ENCODE measurements at regions not wholly inside any gene's neighbourhood (a gene's known extent, or its start where the extent isn't known, plus 50 kb on each side); places are given as distances from the start of the nearest gene placed in this dataset.

DNA sequence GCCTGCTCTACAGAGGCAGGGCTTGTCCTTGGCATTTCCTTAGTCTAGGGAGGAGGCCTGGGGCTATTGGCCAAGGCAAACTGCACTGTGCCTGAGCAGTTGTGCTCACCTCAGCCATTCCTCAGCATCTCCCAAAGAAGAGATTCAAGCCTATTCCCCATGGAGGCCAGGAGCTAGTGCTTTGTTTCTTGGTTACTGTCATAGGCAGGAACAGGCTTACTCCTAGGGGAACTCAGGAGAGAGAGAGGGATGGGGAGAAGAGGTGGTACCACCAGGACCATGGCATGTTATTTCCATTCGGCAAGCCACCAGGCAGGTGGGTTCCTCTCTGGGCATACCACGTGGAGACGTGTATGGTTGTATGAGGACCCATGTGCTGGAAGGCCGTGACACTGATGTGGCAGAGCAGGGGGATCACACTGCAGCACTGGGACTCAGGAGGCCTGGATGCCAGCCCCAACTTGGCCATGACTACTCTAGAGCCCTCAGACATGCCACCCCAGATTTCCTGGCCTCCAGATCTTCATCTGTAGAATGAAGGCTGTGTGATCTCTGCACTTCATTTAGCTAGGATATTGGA, 233.7 kb downstream of the LOXHD1 start:
- no peak for DNase-seq (ENCODE audit: insufficient read length, low spot score)
- no peak for FAIRE-seq
- TF ChIP-seq, protein P1, sequence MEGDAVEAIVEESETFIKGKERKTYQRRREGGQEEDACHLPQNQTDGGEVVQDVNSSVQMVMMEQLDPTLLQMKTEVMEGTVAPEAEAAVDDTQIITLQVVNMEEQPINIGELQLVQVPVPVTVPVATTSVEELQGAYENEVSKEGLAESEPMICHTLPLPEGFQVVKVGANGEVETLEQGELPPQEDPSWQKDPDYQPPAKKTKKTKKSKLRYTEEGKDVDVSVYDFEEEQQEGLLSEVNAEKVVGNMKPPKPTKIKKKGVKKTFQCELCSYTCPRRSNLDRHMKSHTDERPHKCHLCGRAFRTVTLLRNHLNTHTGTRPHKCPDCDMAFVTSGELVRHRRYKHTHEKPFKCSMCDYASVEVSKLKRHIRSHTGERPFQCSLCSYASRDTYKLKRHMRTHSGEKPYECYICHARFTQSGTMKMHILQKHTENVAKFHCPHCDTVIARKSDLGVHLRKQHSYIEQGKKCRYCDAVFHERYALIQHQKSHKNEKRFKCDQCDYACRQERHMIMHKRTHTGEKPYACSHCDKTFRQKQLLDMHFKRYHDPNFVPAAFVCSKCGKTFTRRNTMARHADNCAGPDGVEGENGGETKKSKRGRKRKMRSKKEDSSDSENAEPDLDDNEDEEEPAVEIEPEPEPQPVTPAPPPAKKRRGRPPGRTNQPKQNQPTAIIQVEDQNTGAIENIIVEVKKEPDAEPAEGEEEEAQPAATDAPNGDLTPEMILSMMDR (IDR thresholded peaks at IDR 0.05; ENCODE audit: insufficient read depth, missing control alignments), result no peak

DNA sequence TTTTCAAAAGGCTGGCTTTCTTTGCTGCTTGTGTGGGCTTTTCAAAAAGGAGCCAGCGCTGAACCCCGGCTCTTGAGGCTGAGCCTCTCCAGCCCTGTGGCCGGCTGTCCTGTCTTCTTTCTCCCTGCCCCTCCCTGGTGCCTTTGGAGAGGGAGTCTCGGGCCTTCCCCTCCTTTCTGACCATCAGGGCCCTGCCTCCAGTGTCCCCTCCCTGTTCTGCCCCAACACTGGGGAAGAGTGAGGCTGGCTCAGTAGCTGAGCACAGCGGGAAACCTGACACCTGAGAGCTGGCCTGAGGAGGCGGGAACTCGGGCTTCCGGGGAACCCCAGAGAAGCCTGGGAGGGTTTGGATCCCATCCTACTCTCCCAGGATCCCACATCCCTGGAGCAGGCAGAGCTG, 232.1 kb downstream of the LOXHD1 start:
- no peak for DNase-seq (ENCODE audit: insufficient read length, low spot score)
- FAIRE-seq, result no peak
- TF ChIP-seq, protein P1 (IDR thresholded peaks at IDR 0.05; ENCODE audit: insufficient read depth, missing control alignments), result no peak

DNA sequence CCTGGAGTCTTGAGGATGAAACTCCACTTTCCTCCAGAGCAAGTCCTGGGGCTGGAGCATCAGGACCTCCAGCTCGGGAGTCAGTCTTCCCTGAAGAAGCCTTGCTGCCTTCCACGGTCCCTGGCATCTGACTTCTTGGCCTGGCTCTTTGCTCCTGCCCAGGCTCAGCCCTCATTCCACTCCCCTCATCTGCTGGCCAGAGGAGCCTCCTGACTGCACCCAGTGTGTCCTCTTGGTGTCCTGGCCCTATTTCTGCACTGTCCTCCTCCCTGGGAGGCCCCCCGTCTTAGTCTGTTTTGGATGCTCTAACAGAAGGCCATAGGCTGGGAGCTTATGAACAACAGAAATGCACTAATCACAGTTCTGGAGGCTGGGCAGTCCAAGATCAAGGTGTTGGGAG, 231.5 kb downstream of the LOXHD1 start:
- DNase-seq (ENCODE audit: insufficient read length, low spot score) (no peak), FAIRE-seq (no peak)
- TF ChIP-seq, protein P1 (IDR thresholded peaks at IDR 0.05; ENCODE audit: insufficient read depth, missing control alignments), result no peak

DNA sequence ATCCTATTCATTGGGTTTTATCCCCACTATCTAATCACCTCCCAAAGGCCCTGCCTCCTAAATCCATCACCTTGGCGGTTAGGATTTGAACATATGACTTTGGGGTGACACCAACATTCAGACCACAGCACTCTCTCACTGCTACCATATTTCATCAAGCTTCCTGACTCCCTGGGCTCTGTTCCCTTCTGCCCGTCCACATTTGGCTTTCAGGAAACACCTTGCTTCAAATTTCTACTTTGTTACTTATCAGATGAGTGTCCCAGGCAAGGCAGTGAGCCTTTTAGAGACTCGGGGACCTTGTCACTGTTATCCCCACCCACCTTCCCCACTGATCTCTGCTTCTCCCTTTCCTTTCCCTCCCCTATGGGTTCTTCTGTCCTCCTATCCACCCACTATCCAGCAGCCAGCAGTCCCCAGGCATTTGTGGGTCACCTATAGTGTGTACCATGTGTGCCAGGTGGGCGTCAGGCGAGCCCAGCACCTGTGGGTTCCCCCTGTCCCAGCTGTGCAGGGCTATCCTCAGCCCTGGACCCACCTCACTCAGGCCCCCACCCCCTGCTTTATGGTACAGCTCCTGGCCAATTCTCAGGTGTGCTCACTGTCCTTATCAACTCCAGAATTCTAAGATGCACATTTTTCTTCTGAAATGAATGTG, 230.9 kb downstream of the LOXHD1 start:
- FAIRE-seq (no peak), DNase-seq (ENCODE audit: insufficient read length, low spot score) (no peak)
- TF ChIP-seq, protein P1 (IDR thresholded peaks at IDR 0.05; ENCODE audit: insufficient read depth, missing control alignments), result no peak

DNA sequence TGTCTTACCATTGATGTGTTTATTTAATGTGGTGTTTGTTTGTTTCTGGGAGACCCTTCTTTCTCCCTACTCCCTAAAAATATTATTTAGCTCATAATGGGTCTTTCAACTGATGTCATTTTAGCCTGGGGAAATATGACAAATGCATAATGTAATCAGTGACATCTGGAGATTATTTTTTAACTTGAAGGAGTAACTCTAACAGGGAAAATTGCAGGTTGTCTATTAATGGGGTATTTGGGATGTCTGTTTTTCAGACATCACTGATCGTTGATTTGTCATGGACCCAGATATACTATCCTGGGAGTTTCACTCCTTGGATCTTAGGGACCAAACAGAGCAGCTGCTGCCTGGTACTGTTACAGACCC, 230.4 kb downstream of the LOXHD1 start:
- TF ChIP-seq, protein P1 (IDR thresholded peaks at IDR 0.05; ENCODE audit: insufficient read depth, missing control alignments), result no peak
- FAIRE-seq (peak; percentile 6), DNase-seq (ENCODE audit: insufficient read length, low spot score) (no peak)
